Tibial nerve (tissue), 4 donors: ENCODE measurements at regions not wholly inside any gene's neighbourhood (a gene's known extent, or its start where the extent isn't known, plus 50 kb on each side); places are given as distances from the start of the nearest gene placed in this dataset.
"Not testable (repeated sequence)": the region's sequence is repeated elsewhere in the genome, so short reads cannot be mapped to it uniquely, and the experiment has no call there.

Source experiments
- DNase-seq, 2 donors: peaks; one replicate each; pipeline ENCODE4 v3.0.0-alpha.2; 2019; ENCODE audit warnings: low spot score in 2 of 2
- H3K27ac ChIP-seq, 4 donors: fragments of 200-600 bp; sonication (generic) in 3 of 4; one replicate each; pipeline ENCODE4 v1.5.1; 2017 to 2019; ENCODE audit warnings: mild to moderate bottlenecking in 1 of 4
- H3K27me3 ChIP-seq, 2 donors: fragments of 200-600 bp; sonication (generic) in 1 of 2; one replicate each; pipeline versions ENCODE4 v1.5.1 to v1.6.0; 2017 to 2019
- H3K36me3 ChIP-seq, 3 donors: fragments of 200-600 bp; sonication (generic); one replicate each; pipeline ENCODE4 v1.5.1; 2018 to 2019
- H3K4me1 ChIP-seq, 4 donors: fragments of 200-600 bp; sonication (generic) in 3 of 4; one replicate each; pipeline ENCODE4 v1.5.1; 2017 to 2019
- H3K4me3 ChIP-seq, 4 donors: fragments of 200-600 bp; sonication (generic) in 3 of 4; one replicate each; pipeline ENCODE4 v1.5.1; 2017 to 2019; ENCODE audit warnings: mild to moderate bottlenecking in 1 of 4, moderate library complexity in 1 of 4
- H3K9me3 ChIP-seq, 4 donors: fragments of 200-600 bp; sonication (generic) in 3 of 4; one replicate each; pipeline ENCODE4 v1.5.1; 2017 to 2019
- EP300 ChIP-seq, 2 donors: sonication (generic); formaldehyde crosslinking; IDR thresholded peaks; one replicate each; pipeline ENCODE4 v1.6.1; 2017; ENCODE audit warnings: antibody characterized with exemption in 2 of 2, mild to moderate bottlenecking in 1 of 2
- POLR2A ChIP-seq, 2 donors: fragments of 450-650 bp; IDR thresholded peaks; one replicate each; pipeline ENCODE4 v1.6.1; 2017; ENCODE audit warnings: antibody characterized with exemption in 2 of 2, mild to moderate bottlenecking in 2 of 2, moderate library complexity in 2 of 2
- WGBS, 2 donors: methylation state at CpG; one replicate each; pipeline ENCODE4 v1.1.5; 2018; 5-methylcytosine and 5-hydroxymethylcytosine counted together
- TF ChIP-seq, protein P1 (sequence below), 5 experiments: fragments of 200-600 bp in 3 of 5; fragments of 450-650 bp in 2 of 5; sonication (generic) in 3 of 5; IDR thresholded peaks; one replicate each; pipeline ENCODE4 v1.5.1; 2016 to 2019; ENCODE audit warnings: antibody characterized with exemption in 5 of 5, mild to moderate bottlenecking in 3 of 5, moderate library complexity in 2 of 5

DNA sequence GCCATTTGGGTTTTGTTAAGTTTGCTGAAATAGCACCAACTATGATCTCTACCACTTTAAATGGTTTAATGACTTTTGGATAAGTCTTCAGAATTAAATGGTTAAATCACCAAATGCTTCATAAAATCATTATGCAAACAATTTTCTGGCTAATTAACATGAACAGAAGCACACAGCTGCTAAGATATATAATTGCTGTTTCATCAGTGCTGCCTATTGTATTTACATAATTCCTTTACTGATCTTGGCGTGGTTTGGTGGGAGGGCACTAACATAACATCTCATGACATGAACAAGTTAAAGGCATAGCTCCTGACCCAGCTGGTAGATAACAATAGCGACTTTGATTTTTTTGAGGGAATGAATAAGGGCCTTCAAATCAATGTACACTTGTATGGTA, 94.1 kb downstream of the FZD1 start:
- no peak overlapping the region for H3K27ac ChIP-seq
- H3K27me3 ChIP-seq, result no peaks in the 10 kb centered on the region
- no peak for DNase-seq
- no peak overlapping the region for H3K4me3 ChIP-seq
- no peaks in the 10 kb centered on the region for H3K36me3 ChIP-seq
- H3K9me3 ChIP-seq, result no peaks in the 10 kb centered on the region
- TF ChIP-seq POLR2A (IDR thresholded peaks at IDR 0.05) (no peak), EP300 (IDR thresholded peaks at IDR 0.05) (no peak)
- TF ChIP-seq, protein P1, sequence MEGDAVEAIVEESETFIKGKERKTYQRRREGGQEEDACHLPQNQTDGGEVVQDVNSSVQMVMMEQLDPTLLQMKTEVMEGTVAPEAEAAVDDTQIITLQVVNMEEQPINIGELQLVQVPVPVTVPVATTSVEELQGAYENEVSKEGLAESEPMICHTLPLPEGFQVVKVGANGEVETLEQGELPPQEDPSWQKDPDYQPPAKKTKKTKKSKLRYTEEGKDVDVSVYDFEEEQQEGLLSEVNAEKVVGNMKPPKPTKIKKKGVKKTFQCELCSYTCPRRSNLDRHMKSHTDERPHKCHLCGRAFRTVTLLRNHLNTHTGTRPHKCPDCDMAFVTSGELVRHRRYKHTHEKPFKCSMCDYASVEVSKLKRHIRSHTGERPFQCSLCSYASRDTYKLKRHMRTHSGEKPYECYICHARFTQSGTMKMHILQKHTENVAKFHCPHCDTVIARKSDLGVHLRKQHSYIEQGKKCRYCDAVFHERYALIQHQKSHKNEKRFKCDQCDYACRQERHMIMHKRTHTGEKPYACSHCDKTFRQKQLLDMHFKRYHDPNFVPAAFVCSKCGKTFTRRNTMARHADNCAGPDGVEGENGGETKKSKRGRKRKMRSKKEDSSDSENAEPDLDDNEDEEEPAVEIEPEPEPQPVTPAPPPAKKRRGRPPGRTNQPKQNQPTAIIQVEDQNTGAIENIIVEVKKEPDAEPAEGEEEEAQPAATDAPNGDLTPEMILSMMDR (IDR thresholded peaks at IDR 0.05), result no peak
- H3K4me1 ChIP-seq, result peaks cover 0 to 4% (median 0%) of the 10 kb centered on the region in 4 donors
- WGBS, 2 donors, result 73 to 75% methylated on average over 2 of the region's 2 CpGs

DNA sequence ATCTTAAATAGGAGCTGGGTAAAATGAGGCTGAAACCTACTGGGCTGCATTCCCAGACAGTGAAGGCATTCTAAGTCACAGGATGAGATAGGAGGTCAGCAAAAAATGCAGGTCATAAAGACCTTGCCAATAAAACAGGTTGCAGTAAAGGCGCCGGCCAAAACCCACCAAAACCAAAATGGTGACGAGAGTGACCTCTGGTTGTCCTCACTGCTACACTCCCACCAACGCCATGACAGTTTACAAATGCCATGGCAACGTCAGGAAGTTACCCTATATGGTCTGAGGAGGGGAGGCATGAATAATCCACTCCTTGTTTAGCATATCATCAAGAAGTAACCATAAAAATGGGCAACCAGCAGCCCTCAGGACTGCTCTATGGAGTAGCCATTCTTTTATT, 100.9 kb downstream of the FZD1 start:
- not testable (repeated sequence) for DNase-seq, H3K4me3 ChIP-seq, H3K9me3 ChIP-seq, H3K27ac ChIP-seq, H3K27me3 ChIP-seq, H3K4me1 ChIP-seq, H3K36me3 ChIP-seq
- WGBS, 2 donors, result 84 to 85% methylated on average over 5 of the region's 5 CpGs

DNA sequence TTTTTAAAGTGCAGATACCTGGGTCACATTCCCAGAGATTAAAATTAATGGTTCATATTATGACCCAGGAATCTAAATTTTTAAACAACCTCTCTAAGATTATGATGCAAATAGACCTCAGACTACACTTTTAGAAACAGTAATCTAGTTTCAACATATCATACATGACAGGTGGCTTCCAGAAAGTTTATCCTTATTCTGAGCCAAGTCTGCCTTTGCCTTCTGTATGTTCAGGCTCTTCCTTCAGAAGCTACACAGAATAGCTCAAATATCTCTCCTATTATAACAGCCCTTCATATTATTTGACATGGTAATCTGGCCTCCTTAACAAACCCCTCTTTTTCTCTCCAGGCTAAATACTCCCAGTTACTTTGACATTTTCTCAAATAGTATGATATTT, 101.9 kb downstream of the FZD1 start:
- H3K27ac ChIP-seq, result no peak overlapping the region
- no peaks in the 10 kb centered on the region for H3K36me3 ChIP-seq
- H3K4me3 ChIP-seq, result no peak overlapping the region
- H3K4me1 ChIP-seq, result no peaks in the 10 kb centered on the region
- TF ChIP-seq EP300 (IDR thresholded peaks at IDR 0.05) (no peak), POLR2A (IDR thresholded peaks at IDR 0.05) (no peak)
- TF ChIP-seq, protein P1 (IDR thresholded peaks at IDR 0.05), result no peak
- no peaks in the 10 kb centered on the region for H3K27me3 ChIP-seq
- H3K9me3 ChIP-seq, result no peaks in the 10 kb centered on the region
- no peak for DNase-seq

GRCh38 chr7:91367812-91368578, 103.8 kb downstream of the FZD1 start:
- no peak for DNase-seq
- no peak for TF ChIP-seq EP300 (IDR thresholded peaks at IDR 0.05)
- TF ChIP-seq POLR2A (IDR thresholded peaks at IDR 0.05), result no peak
- TF ChIP-seq, protein P1 (IDR thresholded peaks at IDR 0.05), result no peak
- Histone ChIP-seq H3K4me3 (no peak overlapping the region), H3K4me1 (no peaks in the 10 kb centered on the region), H3K9me3 (no peaks in the 10 kb centered on the region), H3K27ac (no peak overlapping the region), H3K27me3 (no peaks in the 10 kb centered on the region), H3K36me3 (no peaks in the 10 kb centered on the region)
- 76 to 80% methylated on average over 6 of the region's 6 CpGs for WGBS, 2 donors

DNA sequence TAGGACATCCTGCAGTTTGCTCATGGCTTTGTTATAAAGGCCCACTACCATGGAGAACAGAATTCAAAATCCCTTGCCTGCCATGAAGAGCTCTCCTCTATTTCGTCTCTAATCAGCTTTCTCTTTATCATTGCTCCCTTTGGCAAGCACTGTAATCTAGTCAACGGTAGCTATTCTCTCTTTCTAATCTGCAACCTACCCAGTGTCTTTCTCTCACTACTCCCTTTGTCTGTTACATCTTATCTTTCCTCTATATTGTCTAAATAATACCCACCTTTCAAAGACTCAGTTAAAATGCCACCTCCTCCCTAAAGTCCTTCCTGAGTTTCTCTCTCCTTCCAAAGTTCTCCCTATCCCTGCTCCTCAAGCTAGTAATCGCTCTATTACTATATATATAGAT, 108.1 kb downstream of the FZD1 start:
- H3K36me3 ChIP-seq, result no peaks in the 10 kb centered on the region
- no peaks in the 10 kb centered on the region for H3K4me1 ChIP-seq
- DNase-seq, result no peak
- H3K27me3 ChIP-seq, result no peaks in the 10 kb centered on the region
- H3K4me3 ChIP-seq, result no peak overlapping the region
- no peak overlapping the region for H3K27ac ChIP-seq
- WGBS, 2 donors, result 84 to 89% methylated on average over 3 of the region's 3 CpGs
- H3K9me3 ChIP-seq, result no peaks in the 10 kb centered on the region
- TF ChIP-seq EP300 (IDR thresholded peaks at IDR 0.05) (no peak), POLR2A (IDR thresholded peaks at IDR 0.05) (no peak)
- TF ChIP-seq, protein P1 (IDR thresholded peaks at IDR 0.05), result no peak
